GM21825 (cell line): ENCODE measurements at regions not wholly inside any gene's neighbourhood (a gene's known extent, or its start where the extent isn't known, plus 50 kb on each side); places are given as distances from the start of the nearest gene placed in this dataset.

Experiments
- ATAC-seq: cut with Tn5 transposase; IDR thresholded peaks from one replicate; pipeline ENCODE4 v1.9.1; 2021; ENCODE audit warnings: mild to moderate bottlenecking, moderate library complexity; ENCODE audit not compliant: unreplicated experiment

GRCh38 chr10:33566001-33566400 is 231.5 kb upstream of the NRP1 start:
- ATAC-seq = no peak

GRCh38 chr10:33565231-33565630 is 230.8 kb upstream of the NRP1 start:
- no peak for ATAC-seq

DNA sequence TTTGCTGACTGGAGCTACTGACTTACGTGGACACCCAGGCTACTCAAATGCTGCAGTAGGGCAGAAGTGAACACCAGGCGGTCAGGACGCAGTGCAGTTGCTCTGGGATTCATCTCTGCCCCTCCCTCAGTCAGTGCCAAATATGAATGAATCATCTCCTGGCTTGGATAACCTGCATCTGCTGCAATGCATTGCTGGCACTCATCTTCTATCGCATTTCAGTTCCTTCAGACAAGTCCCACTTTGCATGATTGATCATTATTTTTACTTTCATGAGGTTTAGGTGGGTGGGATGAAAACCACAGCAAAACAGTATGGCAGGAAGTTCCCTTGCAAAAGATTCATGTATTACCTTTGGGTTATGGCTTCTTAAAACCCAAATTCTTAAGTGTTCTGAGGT is 224.6 kb upstream of the NRP1 start:
- ATAC-seq = no peak

DNA sequence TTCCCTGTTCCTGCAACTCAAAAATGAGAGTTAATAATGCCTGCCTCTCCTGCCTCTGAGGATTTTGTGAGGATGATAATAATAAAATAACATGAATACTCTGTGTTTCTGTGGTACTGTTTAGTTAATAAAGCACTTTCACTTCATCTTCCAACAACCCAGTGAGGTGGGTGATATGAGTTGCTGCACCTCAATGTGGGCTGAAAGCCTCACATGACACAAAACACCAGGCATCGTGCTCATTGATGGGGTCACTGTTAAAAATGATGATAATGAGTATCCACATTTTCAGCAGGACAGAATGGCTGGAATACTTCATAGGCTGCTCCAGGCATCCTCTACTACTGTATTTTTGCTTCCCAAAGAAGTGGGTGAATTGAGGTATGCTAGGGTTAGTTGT is 222.8 kb upstream of the NRP1 start:
- no peak for ATAC-seq

DNA sequence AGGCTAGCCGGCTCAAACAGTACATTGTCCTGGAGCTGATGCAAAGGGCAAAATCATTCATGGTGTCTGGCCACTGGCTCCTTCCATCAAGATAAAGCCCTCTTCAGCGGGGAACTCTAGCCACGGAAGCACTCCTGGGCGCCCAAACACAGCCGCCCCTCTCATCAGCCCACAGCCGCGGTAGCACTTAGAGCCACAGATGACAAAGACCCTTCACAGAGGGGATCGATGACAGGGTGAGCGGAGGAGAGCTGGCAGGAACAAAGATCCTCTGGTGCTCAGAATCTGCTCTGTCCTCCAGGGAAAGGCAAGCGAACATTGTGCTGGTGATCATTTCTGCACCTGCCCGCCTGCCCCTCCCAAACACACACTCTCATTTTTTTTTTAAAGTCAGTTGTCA is 222.2 kb upstream of the NRP1 start:
- no peak for ATAC-seq

GRCh38 chr10:33556103-33556502 is 221.6 kb upstream of the NRP1 start:
- ATAC-seq = no peak

DNA sequence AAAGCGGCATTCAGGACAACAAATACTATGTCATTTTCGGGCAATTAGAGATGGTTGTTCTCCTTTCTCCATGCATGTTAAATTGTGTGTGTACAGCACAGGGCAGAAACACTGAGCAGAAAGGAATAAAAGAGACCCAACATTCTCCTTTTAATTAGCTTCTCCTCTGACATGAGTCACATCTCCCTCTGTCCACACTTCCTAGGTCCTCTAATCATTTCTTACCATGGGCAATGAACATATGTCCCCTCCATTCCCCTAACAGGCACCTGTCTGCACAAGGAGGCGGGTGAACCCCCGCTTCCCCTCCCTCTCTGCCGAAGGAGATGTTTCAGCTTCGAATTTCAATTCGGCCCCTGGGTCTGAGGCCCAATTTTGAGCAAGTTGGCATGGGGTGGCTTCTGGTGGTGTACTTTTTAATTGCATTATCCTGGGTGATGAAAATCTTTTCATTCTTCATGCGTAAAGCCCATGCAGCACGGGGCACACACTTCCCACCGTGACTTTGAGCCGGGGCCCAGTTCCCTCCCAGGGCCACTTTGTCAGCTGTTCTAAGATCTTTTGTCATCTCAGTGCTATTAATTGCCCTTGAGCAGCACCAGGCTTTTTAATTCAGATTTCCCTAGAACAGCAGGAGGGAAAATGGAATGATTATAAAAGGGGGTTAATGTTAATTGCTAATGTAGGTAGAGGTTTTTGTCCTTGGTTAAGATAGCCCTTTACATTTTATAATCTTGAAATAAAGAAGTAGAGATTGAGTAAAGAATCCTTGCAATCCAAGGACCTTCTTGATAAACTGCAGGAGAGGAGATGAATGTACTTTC is 219.5 kb upstream of the NRP1 start:
- ATAC-seq = no peak

- no peak for ATAC-seq
These were observed 217.8 kb upstream of the NRP1 start for GRCh38 chr10:33552290-33552689.

GRCh38 chr10:33550811-33551210 is 216.3 kb upstream of the NRP1 start:
- no peak for ATAC-seq

DNA sequence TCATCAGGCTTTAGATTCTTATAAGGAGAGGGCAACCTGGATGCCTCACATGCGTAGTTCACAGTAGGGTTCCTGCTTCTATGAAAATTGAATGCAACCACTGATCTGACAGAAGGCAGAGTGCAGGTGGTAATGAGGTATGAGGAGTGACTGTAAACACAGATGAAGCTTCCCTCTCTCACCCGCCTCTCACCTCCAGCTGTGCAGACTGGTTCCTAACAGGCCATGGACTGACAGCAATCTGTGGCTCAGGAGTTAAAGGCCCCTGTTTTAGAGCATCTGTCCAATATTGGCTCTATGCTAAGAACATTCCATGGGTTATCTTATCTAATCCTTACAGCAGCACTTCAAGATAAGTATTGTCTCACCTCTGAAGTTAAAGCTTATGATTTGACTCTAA is 213.5 kb upstream of the NRP1 start:
- no peak for ATAC-seq

GRCh38 chr10:33546031-33546430 is 211.6 kb upstream of the NRP1 start:
- no peak for ATAC-seq

DNA sequence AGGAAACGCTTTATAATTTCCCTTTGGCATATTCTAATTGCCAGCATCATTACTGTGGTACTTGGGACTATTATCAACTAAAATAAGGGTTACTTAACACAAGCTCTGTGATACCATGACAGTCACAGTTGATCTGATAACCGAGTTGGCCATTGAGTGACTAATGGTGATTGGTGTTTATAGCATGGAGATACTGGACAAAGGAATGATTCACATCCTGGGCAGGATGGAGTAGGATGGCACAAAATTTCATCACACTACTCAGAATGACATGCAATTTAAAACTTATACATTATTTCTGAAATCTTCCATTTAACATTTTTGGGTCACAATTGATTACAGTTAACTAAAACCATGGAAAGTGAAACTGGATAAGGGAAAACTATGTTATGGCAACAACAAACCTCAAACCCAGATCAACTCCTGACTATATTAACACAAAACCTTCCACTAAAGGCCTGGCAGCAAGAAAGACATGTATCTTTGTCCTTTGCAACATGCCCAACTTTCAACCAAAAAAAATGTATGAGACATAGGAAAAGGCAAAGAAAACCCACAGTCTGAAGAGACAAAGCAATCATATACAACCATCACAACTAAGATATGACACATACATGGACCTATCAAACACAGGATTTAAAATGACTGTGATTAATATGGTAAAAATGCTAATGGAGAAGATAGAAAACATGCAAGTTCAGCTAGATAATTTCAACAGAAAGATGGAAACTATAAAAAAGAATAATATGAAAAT is 208.5 kb upstream of the NRP1 start:
- no peak for ATAC-seq

- ATAC-seq = no peak
These were observed 204.6 kb upstream of the NRP1 start for GRCh38 chr10:33539116-33539515.

DNA sequence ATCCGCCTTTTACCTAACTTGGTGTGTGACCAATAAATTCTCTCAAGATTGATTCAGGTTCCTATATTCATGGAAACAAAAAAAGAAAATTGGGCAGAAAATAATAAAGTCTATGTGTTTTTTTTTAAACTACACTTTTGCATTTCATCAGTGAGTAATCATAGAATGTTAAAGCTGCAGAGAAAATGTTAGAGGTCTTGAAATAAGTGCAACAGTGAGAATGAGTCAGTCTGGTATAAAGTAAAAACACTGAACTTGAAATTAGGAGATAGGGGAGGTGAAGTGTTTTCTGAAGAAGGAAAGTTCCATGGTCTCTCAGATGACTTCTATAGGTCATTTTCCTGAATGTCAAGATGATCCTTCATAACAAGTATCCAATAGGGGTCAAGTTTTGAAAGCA is 202.6 kb upstream of the NRP1 start:
- ATAC-seq = no peak

DNA sequence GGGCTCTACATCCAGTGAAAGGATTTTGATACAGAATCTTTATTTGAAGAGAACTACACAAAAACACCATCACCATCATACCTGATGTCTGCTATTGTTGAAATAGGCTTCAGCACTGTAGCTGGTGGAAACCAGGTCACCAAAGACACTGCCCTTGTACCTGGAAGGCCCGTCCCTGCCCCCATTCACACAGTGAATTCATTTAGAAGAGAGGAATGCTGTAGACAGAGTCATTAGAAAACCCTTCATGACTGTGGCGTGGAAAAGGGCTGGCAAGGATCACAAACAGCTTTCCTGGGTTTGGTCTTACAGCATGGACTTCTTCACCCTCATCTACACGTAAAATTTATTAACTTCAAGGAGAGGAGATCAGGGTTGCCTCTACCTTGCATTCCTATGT is 202.0 kb upstream of the NRP1 start:
- ATAC-seq = no peak

- ATAC-seq = no peak
These were observed 201.4 kb upstream of the NRP1 start for GRCh38 chr10:33535866-33536265.

- ATAC-seq = no peak
These were observed 199.9 kb upstream of the NRP1 start for GRCh38 chr10:33534416-33534815.

DNA sequence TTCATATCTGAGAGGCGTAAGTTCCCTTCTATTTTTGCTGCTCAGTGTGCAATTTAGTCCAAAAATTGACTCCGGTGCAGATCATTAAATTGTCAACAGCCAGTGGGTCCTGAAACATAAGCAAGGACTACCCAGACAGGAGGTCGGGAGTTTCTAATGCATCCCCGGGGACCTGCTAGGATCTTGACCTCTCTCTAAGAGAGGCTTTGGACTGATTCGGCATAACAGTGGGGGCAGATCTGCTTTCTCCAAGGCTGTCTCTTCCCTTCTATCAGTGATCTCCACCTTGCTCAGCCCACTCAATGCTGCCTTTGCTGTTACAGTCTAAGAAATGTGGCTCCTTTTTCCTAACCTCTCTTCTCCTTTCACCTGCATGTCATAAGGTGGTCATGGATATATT is 199.1 kb upstream of the NRP1 start:
- ATAC-seq = no peak

GRCh38 chr10:33532901-33533300 is 198.4 kb upstream of the NRP1 start:
- ATAC-seq = no peak

- ATAC-seq = no peak
These were observed 194.8 kb upstream of the NRP1 start for GRCh38 chr10:33529234-33529633.

DNA sequence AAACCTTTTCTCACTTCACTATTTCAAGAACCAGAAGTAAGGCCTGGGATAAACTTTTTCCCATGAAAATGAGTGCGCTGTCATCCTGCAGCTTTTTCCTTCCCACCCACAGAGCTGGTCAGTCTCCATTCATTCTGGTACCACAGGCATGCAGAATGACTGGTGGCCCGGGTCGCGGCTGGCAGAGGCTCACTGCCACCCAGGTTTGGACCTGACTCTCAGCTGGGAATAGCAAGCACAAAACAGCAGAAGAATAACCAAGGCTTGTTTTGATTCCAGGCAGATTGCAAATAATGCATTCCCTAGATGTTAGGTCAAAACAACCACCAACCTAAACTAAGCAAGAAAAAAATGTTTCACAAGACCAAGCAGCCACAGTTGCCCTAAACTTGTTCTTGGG is 190.5 kb upstream of the NRP1 start:
- no peak for ATAC-seq

DNA sequence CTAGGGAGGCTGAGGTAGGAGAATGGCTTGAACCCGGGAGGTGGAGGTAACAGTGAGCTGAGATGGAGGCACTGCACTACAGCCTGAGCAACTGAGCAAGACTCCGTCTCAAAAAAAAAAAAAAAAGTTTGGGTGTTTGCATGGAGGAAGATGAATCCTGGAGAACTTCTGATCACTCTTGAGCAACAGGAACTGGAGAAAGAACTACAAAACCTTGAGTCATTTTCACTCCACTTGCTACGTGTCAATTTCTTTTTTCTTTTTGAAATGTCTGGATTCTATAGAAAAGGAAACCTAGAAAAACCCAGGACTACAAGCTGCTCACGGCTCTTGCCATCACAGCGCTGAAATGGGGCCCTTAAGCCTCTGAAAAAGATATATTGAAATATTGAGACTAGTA is 189.6 kb upstream of the NRP1 start:
- no peak for ATAC-seq
